Activated CD8-positive, alpha-beta memory T cell treated with anti-CD3 and anti-CD28 coated beads, Interleukin-2, amount 10 ng/mL, durations not matched to agents 7 days and 5 days (primary cell): ENCODE measurements at regions not wholly inside any gene's neighbourhood (a gene's known extent, or its start where the extent isn't known, plus 50 kb on each side); places are given as distances from the start of the nearest gene placed in this dataset.
"Not testable (repeated sequence)": the region's sequence is repeated elsewhere in the genome, so short reads cannot be mapped to it uniquely, and the experiment has no call there.

Experiments used
- ATAC-seq: fragments of 150-1000 bp; cut with Tn5 transposase; one replicate; pipeline ENCODE4 v1.10.0; 2021; ENCODE audit warnings: moderate library complexity
- CTCF ChIA-PET: fragments of 350-600 bp; sonication (Branson Sonifier 250); formaldehyde crosslinking; loops from one replicate; lab custom pipeline; 2021; ENCODE audit warnings: antibody characterized with exemption; lab: Charles Lee
- DNase-seq: peaks from one replicate; pipeline ENCODE4 v3.0.0-alpha.2; 2020
- H3K27ac Mint-ChIP-seq: one replicate; pipeline ENCODE4 v1.8.0; 2021; ENCODE audit warnings: mild to moderate bottlenecking, mixed read lengths
- H3K27me3 Mint-ChIP-seq: one replicate; pipeline ENCODE4 v1.8.0; 2021; ENCODE audit warnings: mixed read lengths
- H3K36me3 Mint-ChIP-seq: one replicate; pipeline ENCODE4 v1.8.0; 2021; ENCODE audit warnings: mild to moderate bottlenecking, mixed read lengths
- H3K4me1 Mint-ChIP-seq: one replicate; pipeline ENCODE4 v1.8.0; 2021; ENCODE audit warnings: mixed read lengths
- H3K4me3 Mint-ChIP-seq: one replicate; pipeline ENCODE4 v1.8.0; 2021; ENCODE audit warnings: mild to moderate bottlenecking, moderate library complexity, mixed read lengths
- H3K9me3 Mint-ChIP-seq: one replicate; pipeline ENCODE4 v1.8.0; 2022; ENCODE audit warnings: low read depth, mixed read lengths

GRCh38 chr5:145680169-145680568 is 155.0 kb downstream of the PRELID2 start:
- no peaks in the 10 kb centered on the region for H3K9me3 Mint-ChIP-seq
- no peaks in the 10 kb centered on the region for H3K36me3 Mint-ChIP-seq
- no peak overlapping the region for H3K4me3 Mint-ChIP-seq
- no peak for ATAC-seq
- H3K4me1 Mint-ChIP-seq: no peaks in the 10 kb centered on the region
- no peak for DNase-seq
- H3K27ac Mint-ChIP-seq: no peak overlapping the region
- CTCF ChIA-PET: interaction anchor here (1.3 to 1.6 kb wide), 3 partner anchors 13 to 1476 kb away, joined by 3 to 6 read pairs (median 4); no protein-coding TSS in a partner anchor
- H3K27me3 Mint-ChIP-seq: no peaks in the 10 kb centered on the region

DNA sequence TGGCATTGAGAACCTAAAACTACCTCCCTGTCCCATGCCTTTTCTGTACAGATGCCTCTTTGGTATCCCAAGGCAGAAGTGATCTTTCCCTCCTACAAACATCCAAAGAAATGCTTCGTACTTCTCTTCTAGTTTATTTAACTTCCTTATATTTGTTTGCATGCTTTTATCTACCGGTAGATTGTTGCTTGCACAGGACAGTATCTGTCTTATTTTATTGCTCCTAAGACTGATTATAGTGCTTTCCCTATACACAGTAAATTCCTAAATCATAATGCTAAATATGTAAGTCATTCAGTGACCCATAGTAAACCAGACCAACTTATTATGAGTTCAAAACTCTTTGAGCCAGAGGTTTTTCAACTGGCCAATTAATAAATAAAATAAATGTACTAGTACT is 156.9 kb downstream of the PRELID2 start:
- Mint-ChIP-seq H3K9me3 (no peaks in the 10 kb centered on the region), H3K36me3 (no peaks in the 10 kb centered on the region), H3K4me1 (no peaks in the 10 kb centered on the region), H3K27me3 (no peaks in the 10 kb centered on the region), H3K27ac (no peak overlapping the region), H3K4me3 (no peak overlapping the region)
- ATAC-seq (no peak), DNase-seq (no peak)
- CTCF ChIA-PET: no interaction called here

GRCh38 chr5:145673786-145674185 is 161.4 kb downstream of the PRELID2 start:
- Mint-ChIP-seq H3K36me3 (no peaks in the 10 kb centered on the region), H3K9me3 (no peaks in the 10 kb centered on the region), H3K27ac (no peak overlapping the region), H3K4me1 (no peaks in the 10 kb centered on the region), H3K4me3 (no peak overlapping the region), H3K27me3 (no peaks in the 10 kb centered on the region)
- no peak for DNase-seq
- no peak for ATAC-seq
- CTCF ChIA-PET: no interaction called here

- H3K27ac Mint-ChIP-seq: no peak overlapping the region
- no peaks in the 10 kb centered on the region for H3K4me1 Mint-ChIP-seq
- CTCF ChIA-PET: no interaction called here
- no peak overlapping the region for H3K4me3 Mint-ChIP-seq
- no peaks in the 10 kb centered on the region for H3K27me3 Mint-ChIP-seq
- DNase-seq: no peak
- no peaks in the 10 kb centered on the region for H3K36me3 Mint-ChIP-seq
- ATAC-seq: no peak
- H3K9me3 Mint-ChIP-seq: no peaks in the 10 kb centered on the region
These were observed 166.4 kb downstream of the PRELID2 start for GRCh38 chr5:145668714-145669113.

DNA sequence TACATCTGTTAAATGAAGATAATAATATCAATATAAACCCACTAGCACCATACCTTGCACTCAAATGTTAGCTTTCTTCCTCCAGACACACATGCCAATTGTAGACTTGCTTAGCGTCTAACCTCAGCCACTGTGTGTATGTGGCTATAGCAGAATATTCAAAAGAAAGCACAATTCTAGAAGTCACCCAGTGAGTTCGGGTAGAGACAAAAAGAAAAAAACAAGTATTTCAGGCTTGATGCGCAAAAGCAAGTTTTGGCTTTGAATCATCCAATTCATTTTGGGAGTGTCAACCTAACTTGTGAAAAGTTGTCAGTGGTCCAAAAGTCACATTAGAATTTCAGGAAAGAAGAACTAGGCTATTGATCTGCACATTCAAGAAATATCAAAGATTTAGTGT is 167.4 kb downstream of the PRELID2 start:
- Mint-ChIP-seq H3K27ac (no peak overlapping the region), H3K27me3 (no peaks in the 10 kb centered on the region), H3K36me3 (no peaks in the 10 kb centered on the region), H3K4me1 (no peaks in the 10 kb centered on the region), H3K4me3 (no peak overlapping the region), H3K9me3 (no peaks in the 10 kb centered on the region)
- DNase-seq (no peak), ATAC-seq (no peak)
- CTCF ChIA-PET: no interaction called here

GRCh38 chr5:145666591-145666990 is 168.6 kb downstream of the PRELID2 start:
- Mint-ChIP-seq H3K4me1 (no peaks in the 10 kb centered on the region), H3K27ac (no peak overlapping the region), H3K36me3 (no peaks in the 10 kb centered on the region), H3K27me3 (no peaks in the 10 kb centered on the region), H3K4me3 (no peak overlapping the region), H3K9me3 (no peaks in the 10 kb centered on the region)
- CTCF ChIA-PET: no interaction called here
- DNase-seq (no peak), ATAC-seq (no peak)

DNA sequence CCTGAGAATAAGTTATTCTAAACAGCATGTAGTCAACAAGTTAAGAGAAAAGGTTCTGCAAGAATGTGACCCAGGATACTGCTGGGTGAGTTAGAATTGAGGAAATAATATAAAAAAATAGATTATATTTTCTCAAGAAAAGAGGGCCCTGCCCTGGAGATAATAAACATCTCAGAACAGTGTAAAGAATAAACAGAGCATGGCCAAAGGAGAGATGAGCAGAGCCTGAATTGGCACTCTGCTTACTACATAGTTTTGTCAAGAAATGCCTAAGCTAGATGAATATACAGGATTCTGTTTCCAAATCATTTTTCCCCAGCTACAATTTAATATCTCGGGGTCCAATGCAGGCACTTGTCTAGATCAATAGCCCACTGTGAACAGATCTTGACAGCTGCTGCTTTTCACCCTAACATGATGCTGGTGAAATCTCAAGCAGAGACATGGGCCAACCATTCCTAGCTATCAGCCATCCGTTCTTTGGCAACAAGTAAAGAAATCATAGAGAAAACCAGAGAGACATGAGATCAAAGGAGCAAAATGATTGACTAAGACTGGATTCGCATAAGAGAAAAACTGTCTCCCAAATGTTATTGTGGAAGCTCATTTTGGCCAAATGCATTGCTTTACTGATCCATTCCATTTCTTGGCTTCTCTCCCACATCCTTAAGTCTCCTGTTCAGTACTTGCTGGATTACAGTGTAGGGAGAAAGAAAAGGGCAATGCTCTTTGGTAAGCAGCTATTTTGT is 173.2 kb downstream of the PRELID2 start:
- Mint-ChIP-seq H3K27me3 (no peaks in the 10 kb centered on the region), H3K27ac (no peak overlapping the region), H3K4me3 (no peak overlapping the region), H3K4me1 (no peaks in the 10 kb centered on the region), H3K9me3 (peaks cover 2% of the 10 kb centered on the region), H3K36me3 (no peaks in the 10 kb centered on the region)
- ATAC-seq: no peak
- CTCF ChIA-PET: no interaction called here
- DNase-seq: no peak

GRCh38 chr5:145660897-145661640 is 174.1 kb downstream of the PRELID2 start:
- H3K9me3 Mint-ChIP-seq: peaks cover 2% of the 10 kb centered on the region
- no peaks in the 10 kb centered on the region for H3K4me1 Mint-ChIP-seq
- H3K27me3 Mint-ChIP-seq: no peaks in the 10 kb centered on the region
- H3K27ac Mint-ChIP-seq: no peak overlapping the region
- CTCF ChIA-PET: no interaction called here
- no peak overlapping the region for H3K4me3 Mint-ChIP-seq
- H3K36me3 Mint-ChIP-seq: no peaks in the 10 kb centered on the region
- ATAC-seq (no peak), DNase-seq (no peak)

GRCh38 chr5:145658435-145658834 is 176.7 kb downstream of the PRELID2 start:
- CTCF ChIA-PET: no interaction called here
- peaks cover 2% of the 10 kb centered on the region for H3K9me3 Mint-ChIP-seq
- H3K27me3 Mint-ChIP-seq: no peaks in the 10 kb centered on the region
- H3K4me1 Mint-ChIP-seq: no peaks in the 10 kb centered on the region
- DNase-seq (no peak), ATAC-seq (no peak)
- H3K27ac Mint-ChIP-seq: no peak overlapping the region
- no peak overlapping the region for H3K4me3 Mint-ChIP-seq
- no peaks in the 10 kb centered on the region for H3K36me3 Mint-ChIP-seq

DNA sequence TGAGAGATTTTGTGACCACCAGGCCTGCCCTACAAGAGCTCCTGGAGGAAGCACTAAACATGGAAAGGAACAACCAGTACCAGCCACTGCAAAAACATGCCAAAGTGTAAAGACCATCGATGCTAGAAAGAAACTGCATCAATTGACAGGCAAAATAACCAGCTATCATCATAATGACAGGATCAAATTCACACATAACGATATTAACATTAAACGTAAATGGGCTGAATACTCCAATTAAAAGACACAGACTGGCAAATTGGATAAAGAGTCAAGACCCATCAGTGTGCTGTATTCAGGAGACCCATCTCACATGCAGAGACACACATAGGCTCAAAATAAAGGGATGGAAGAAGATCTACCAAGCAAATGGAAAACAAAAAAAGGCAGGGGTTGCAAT is 182.4 kb downstream of the PRELID2 start:
- H3K9me3 Mint-ChIP-seq, CTCF ChIA-PET, H3K4me1 Mint-ChIP-seq, H3K36me3 Mint-ChIP-seq, ATAC-seq, H3K27me3 Mint-ChIP-seq, H3K27ac Mint-ChIP-seq, H3K4me3 Mint-ChIP-seq, DNase-seq: not testable (repeated sequence)

DNA sequence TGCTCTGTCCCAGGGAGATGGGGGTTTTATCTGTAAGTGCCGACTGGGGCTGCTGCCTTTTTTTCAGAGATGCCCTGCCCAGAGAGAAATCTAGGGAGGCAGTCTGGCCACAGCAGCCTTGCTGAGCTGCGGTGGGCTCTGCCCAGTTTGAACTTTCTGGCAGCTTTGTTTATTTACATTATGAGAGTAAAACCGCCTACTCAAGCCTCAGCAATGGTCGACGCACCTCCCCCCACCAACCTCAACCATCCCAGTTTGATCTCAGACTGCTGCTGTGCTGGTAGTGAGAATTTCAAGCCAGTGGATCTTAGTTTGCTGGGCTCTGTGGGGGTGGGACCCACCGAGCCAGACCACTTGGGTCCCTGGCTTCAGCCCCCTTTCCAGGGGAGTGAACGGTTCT is 188.0 kb downstream of the PRELID2 start:
- DNase-seq, H3K9me3 Mint-ChIP-seq, H3K27me3 Mint-ChIP-seq, H3K36me3 Mint-ChIP-seq, H3K4me3 Mint-ChIP-seq, ATAC-seq, H3K4me1 Mint-ChIP-seq, CTCF ChIA-PET, H3K27ac Mint-ChIP-seq: not testable (repeated sequence)

- H3K9me3 Mint-ChIP-seq, H3K27me3 Mint-ChIP-seq, DNase-seq, H3K27ac Mint-ChIP-seq, H3K4me1 Mint-ChIP-seq, ATAC-seq, CTCF ChIA-PET, H3K36me3 Mint-ChIP-seq, H3K4me3 Mint-ChIP-seq: not testable (repeated sequence)
These were observed 191.9 kb downstream of the PRELID2 start for GRCh38 chr5:145643214-145643613.

DNA sequence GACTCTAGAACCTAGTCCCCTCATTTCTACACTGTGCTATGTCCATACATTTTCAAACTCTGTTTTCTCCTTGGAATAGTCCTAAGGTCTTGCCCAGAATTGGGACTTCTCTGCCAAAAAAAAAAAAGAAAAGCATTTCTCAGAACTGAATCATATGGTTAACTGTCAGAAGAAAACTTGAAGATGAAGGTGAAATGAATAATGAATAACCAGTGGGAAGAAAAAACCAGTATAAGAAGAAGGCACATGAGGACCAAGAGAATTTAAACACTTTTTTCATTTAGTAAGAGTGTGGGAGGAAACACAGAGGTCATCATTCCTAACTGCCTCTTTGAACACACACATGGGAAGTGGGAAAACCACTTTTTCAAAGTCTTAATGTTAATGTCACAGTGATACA is 197.7 kb downstream of the PRELID2 start:
- no peak for DNase-seq
- Mint-ChIP-seq H3K4me3 (no peak overlapping the region), H3K36me3 (no peaks in the 10 kb centered on the region), H3K4me1 (no peaks in the 10 kb centered on the region), H3K27ac (no peak overlapping the region), H3K27me3 (no peaks in the 10 kb centered on the region), H3K9me3 (peaks cover 4% of the 10 kb centered on the region)
- ATAC-seq: no peak
- CTCF ChIA-PET: no interaction called here

DNA sequence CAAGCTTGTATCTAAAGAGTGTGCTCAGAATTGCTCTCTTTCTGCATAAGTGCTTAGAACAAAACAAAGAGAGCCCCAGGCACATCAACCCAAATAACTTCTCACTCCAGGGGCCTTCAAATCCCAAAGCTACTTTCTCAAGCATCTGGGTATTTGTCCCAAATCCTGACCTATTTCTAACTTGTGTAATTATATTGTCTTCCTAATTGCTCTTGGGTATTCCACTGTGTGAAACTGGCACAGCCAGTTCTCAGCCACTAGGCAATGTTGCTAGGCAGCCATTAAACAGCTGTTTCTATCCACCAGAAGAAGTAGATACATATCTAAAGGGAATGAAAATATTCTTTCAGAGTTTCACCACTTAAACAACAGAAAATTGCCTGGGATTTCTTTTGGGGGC is 198.8 kb downstream of the PRELID2 start:
- no peak overlapping the region for H3K4me3 Mint-ChIP-seq
- CTCF ChIA-PET: no interaction called here
- DNase-seq (no peak), ATAC-seq (no peak)
- H3K27me3 Mint-ChIP-seq: no peaks in the 10 kb centered on the region
- no peaks in the 10 kb centered on the region for H3K4me1 Mint-ChIP-seq
- H3K36me3 Mint-ChIP-seq: no peaks in the 10 kb centered on the region
- H3K27ac Mint-ChIP-seq: no peak overlapping the region
- H3K9me3 Mint-ChIP-seq: peaks cover 4% of the 10 kb centered on the region
